Transverse colon (tissue), 3 donors: ENCODE measurements at regions not wholly inside any gene's neighbourhood (a gene's known extent, or its start where the extent isn't known, plus 50 kb on each side); places are given as distances from the start of the nearest gene placed in this dataset.

Source experiments
- CTCF ChIP-seq, 5 experiments: fragments of 200-600 bp in 3 of 5; fragments of 450-650 bp in 2 of 5; sonication (generic) in 3 of 5; IDR thresholded peaks; 1 replicate in 2 of 5; 2 replicates in 3 of 5; pipeline ENCODE4 v1.5.1; 2016 to 2017; ENCODE audit warnings: antibody characterized with exemption in 5 of 5, inconsistent platforms in 3 of 5, mild to moderate bottlenecking in 2 of 5, moderate library complexity in 1 of 5
- POLR2A ChIP-seq: fragments of 450-650 bp; IDR thresholded peaks from one replicate; pipeline ENCODE4 v1.6.1; 2016; ENCODE audit warnings: antibody characterized with exemption, mild to moderate bottlenecking, moderate library complexity

- TF ChIP-seq CTCF (IDR thresholded peaks at IDR 0.05): no peak
- TF ChIP-seq POLR2A: no peak
Measured at GRCh38 chr22:49583886-49584505, 243.7 kb downstream of the BRD1 start.
